ENCODE measurements at regions not wholly inside any gene's neighbourhood (a gene's known extent, or its start where the extent isn't known, plus 50 kb on each side); places are given as distances from the start of the nearest gene placed in this dataset.

DNA sequence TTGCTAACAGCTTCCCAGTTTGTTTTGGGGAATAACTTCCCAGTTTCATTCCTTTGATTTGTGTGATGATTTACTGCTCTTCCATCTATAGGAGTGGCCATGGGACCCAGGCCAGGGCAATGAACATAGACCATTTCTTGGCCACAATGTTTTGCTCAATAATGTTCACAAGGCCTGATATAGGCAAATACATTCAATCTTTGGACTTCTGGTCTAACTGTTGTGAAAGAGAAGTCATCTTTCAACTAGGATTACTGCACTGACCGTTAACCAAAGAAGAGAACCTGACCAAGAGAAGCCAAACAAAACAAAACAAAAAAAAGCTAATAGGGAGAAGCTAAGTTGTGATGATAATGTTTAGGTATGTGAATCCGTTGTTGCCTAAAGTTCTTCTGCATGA, 221.8 kb upstream of the SUCLG2 start:
- no peak for TF ChIP-seq POLR2AphosphoS5 (IDR thresholded peaks at IDR 0.05)
- TF ChIP-seq, protein P1, sequence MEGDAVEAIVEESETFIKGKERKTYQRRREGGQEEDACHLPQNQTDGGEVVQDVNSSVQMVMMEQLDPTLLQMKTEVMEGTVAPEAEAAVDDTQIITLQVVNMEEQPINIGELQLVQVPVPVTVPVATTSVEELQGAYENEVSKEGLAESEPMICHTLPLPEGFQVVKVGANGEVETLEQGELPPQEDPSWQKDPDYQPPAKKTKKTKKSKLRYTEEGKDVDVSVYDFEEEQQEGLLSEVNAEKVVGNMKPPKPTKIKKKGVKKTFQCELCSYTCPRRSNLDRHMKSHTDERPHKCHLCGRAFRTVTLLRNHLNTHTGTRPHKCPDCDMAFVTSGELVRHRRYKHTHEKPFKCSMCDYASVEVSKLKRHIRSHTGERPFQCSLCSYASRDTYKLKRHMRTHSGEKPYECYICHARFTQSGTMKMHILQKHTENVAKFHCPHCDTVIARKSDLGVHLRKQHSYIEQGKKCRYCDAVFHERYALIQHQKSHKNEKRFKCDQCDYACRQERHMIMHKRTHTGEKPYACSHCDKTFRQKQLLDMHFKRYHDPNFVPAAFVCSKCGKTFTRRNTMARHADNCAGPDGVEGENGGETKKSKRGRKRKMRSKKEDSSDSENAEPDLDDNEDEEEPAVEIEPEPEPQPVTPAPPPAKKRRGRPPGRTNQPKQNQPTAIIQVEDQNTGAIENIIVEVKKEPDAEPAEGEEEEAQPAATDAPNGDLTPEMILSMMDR (IDR thresholded peaks at IDR 0.05 in 8 of 11, conservative IDR thresholded peaks at IDR 0.05 in 3 of 11) = no peak
- TF ChIP-seq POLR2A (IDR thresholded peaks at IDR 0.05) = no peak
